GM18507 (cell line): ENCODE measurements at regions not wholly inside any gene's neighbourhood (a gene's known extent, or its start where the extent isn't known, plus 50 kb on each side); places are given as distances from the start of the nearest gene placed in this dataset.
"Not testable (repeated sequence)": the region's sequence is repeated elsewhere in the genome, so short reads cannot be mapped to it uniquely, and the experiment has no call there.

Source experiments
- DNase-seq: peaks from one replicate; pipeline ENCODE4 v3.0.0; 2011; ENCODE audit warnings: low read depth; ENCODE audit not compliant: insufficient read length; ENCODE audit errors: extremely low spot score
- FAIRE-seq: peaks from 2 replicates; lab custom pipeline; 2011; peaks lifted over from hg19 to GRCh38; lab: Jason Lieb, UNC

- FAIRE-seq (no peak), DNase-seq (no peak)
Measured at GRCh38 chr13:50476577-50477285, 366.8 kb downstream of the DLEU7 start.

- DNase-seq (no peak), FAIRE-seq (no peak)
Measured at GRCh38 chr13:50481936-50482335, 361.6 kb downstream of the DLEU7 start.

- FAIRE-seq (no peak), DNase-seq (no peak)
Measured at GRCh38 chr13:50483416-50483815, 360.1 kb downstream of the DLEU7 start.

GRCh38 chr13:50484472-50485113, 358.9 kb downstream of the DLEU7 start:
- DNase-seq: no peak
- no peak for FAIRE-seq

- no peak for FAIRE-seq
- DNase-seq: no peak
Measured at GRCh38 chr13:50485979-50486935, 357.2 kb downstream of the DLEU7 start.

- no peak for FAIRE-seq
- no peak for DNase-seq
Measured at GRCh38 chr13:50493683-50494082, 349.8 kb downstream of the DLEU7 start.

GRCh38 chr13:50494138-50494537, 349.4 kb downstream of the DLEU7 start:
- no peak for DNase-seq
- FAIRE-seq: no peak

GRCh38 chr13:50503212-50503611, 340.3 kb downstream of the DLEU7 start:
- not testable (repeated sequence) for FAIRE-seq, DNase-seq

- DNase-seq: no peak
- FAIRE-seq: no peak
Measured at GRCh38 chr13:50509167-50509566, 334.3 kb downstream of the DLEU7 start.

GRCh38 chr13:50509771-50510441, 333.6 kb downstream of the DLEU7 start:
- DNase-seq (no peak), FAIRE-seq (no peak)

GRCh38 chr13:50510885-50511545, 332.5 kb downstream of the DLEU7 start:
- DNase-seq, FAIRE-seq: not testable (repeated sequence)

- DNase-seq (peak; percentile 4), FAIRE-seq (no peak)
Measured at GRCh38 chr13:50511877-50512341, 331.6 kb downstream of the DLEU7 start.

- DNase-seq (peak; percentile 26), FAIRE-seq (peak; percentile 90)
Measured at GRCh38 chr13:50512474-50513299, 330.8 kb downstream of the DLEU7 start.

GRCh38 chr13:50513300-50513877, 330.1 kb downstream of the DLEU7 start:
- FAIRE-seq (no peak), DNase-seq (no peak)

- DNase-seq (no peak), FAIRE-seq (no peak)
Measured at GRCh38 chr13:50514249-50514648, 329.2 kb downstream of the DLEU7 start.

- FAIRE-seq (no peak), DNase-seq (no peak)
Measured at GRCh38 chr13:50518131-50518530, 325.4 kb downstream of the DLEU7 start.

GRCh38 chr13:50518781-50519201, 324.7 kb downstream of the DLEU7 start:
- DNase-seq: no peak
- FAIRE-seq: no peak

GRCh38 chr13:50519866-50520265, 323.6 kb downstream of the DLEU7 start:
- FAIRE-seq: no peak
- no peak for DNase-seq
